GM21381 (cell line): ENCODE measurements at regions not wholly inside any gene's neighbourhood (a gene's known extent, or its start where the extent isn't known, plus 50 kb on each side); places are given as distances from the start of the nearest gene placed in this dataset.

Source experiments
- ATAC-seq: cut with Tn5 transposase; IDR thresholded peaks from one replicate; pipeline ENCODE4 v1.9.1; 2021; ENCODE audit warnings: mild to moderate bottlenecking, moderate library complexity; ENCODE audit not compliant: unreplicated experiment

- ATAC-seq, result no peak
Observed at GRCh38 chr5:82622205-82622604, 344.1 kb upstream of the RPS23 start.

GRCh38 chr5:82620957-82621600 lies 342.9 kb upstream of the RPS23 start:
- ATAC-seq, result no peak

- ATAC-seq, result no peak
Observed at GRCh38 chr5:82619097-82619496, 340.9 kb upstream of the RPS23 start.

- ATAC-seq, result no peak
Observed at GRCh38 chr5:82614706-82615105, 336.6 kb upstream of the RPS23 start.

- ATAC-seq, result no peak
Observed at GRCh38 chr5:82613891-82614290, 335.7 kb upstream of the RPS23 start.

GRCh38 chr5:82610686-82611085 lies 332.5 kb upstream of the RPS23 start:
- ATAC-seq, result no peak

GRCh38 chr5:82605441-82605973 lies 327.4 kb upstream of the RPS23 start:
- ATAC-seq, result no peak

- ATAC-seq, result no peak
Observed at GRCh38 chr5:82603033-82603987, 325.2 kb upstream of the RPS23 start.

GRCh38 chr5:82601861-82602260 lies 323.7 kb upstream of the RPS23 start:
- no peak for ATAC-seq

- no peak for ATAC-seq
Observed at GRCh38 chr5:82601077-82601476, 322.9 kb upstream of the RPS23 start.

- no peak for ATAC-seq
Observed at GRCh38 chr5:82599692-82600091, 321.5 kb upstream of the RPS23 start.

- ATAC-seq, result no peak
Observed at GRCh38 chr5:82599030-82599429, 320.9 kb upstream of the RPS23 start.

GRCh38 chr5:82597437-82597836 lies 319.3 kb upstream of the RPS23 start:
- ATAC-seq, result no peak

GRCh38 chr5:82596451-82596850 lies 318.3 kb upstream of the RPS23 start:
- no peak for ATAC-seq

- ATAC-seq, result no peak
Observed at GRCh38 chr5:82595113-82595512, 317.0 kb upstream of the RPS23 start.

GRCh38 chr5:82594097-82594496 lies 315.9 kb upstream of the RPS23 start:
- ATAC-seq, result no peak

- ATAC-seq, result no peak
Observed at GRCh38 chr5:82593481-82593880, 315.3 kb upstream of the RPS23 start.

- ATAC-seq, result no peak
Observed at GRCh38 chr5:82591021-82591515, 312.9 kb upstream of the RPS23 start.

GRCh38 chr5:82590112-82590511 lies 312.0 kb upstream of the RPS23 start:
- ATAC-seq, result no peak

- ATAC-seq, result no peak
Observed at GRCh38 chr5:82586661-82587310, 308.6 kb upstream of the RPS23 start.

GRCh38 chr5:82586181-82586580 lies 308.0 kb upstream of the RPS23 start:
- no peak for ATAC-seq
